ENCODE measurements at regions not wholly inside any gene's neighbourhood (a gene's known extent, or its start where the extent isn't known, plus 50 kb on each side); places are given as distances from the start of the nearest gene placed in this dataset.
"Not testable (repeated sequence)": the region's sequence is repeated elsewhere in the genome, so short reads cannot be mapped to it uniquely, and the experiment has no call there.

DNA sequence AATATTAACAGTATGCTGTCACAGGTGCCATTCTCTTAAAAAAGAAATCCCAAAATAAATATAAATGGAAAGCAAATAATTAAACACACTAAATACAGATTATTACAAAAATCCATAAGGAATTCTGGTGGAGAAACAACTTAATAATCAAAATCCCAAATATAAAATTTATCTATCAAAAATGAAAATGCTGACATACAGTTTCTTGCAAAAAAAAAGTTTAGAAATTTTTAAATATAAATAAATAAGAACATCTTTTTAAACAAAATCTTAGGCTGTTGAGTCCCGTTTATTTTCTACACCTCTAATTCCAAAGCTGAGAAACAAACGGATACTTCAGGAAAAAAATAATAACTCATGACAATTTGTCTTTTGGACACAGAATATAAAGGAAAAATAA is 625.5 kb downstream of the PRIM2 start:
- not testable (repeated sequence) for TF ChIP-seq POLR2A (IDR thresholded peaks at IDR 0.05)
- TF ChIP-seq, protein P1, sequence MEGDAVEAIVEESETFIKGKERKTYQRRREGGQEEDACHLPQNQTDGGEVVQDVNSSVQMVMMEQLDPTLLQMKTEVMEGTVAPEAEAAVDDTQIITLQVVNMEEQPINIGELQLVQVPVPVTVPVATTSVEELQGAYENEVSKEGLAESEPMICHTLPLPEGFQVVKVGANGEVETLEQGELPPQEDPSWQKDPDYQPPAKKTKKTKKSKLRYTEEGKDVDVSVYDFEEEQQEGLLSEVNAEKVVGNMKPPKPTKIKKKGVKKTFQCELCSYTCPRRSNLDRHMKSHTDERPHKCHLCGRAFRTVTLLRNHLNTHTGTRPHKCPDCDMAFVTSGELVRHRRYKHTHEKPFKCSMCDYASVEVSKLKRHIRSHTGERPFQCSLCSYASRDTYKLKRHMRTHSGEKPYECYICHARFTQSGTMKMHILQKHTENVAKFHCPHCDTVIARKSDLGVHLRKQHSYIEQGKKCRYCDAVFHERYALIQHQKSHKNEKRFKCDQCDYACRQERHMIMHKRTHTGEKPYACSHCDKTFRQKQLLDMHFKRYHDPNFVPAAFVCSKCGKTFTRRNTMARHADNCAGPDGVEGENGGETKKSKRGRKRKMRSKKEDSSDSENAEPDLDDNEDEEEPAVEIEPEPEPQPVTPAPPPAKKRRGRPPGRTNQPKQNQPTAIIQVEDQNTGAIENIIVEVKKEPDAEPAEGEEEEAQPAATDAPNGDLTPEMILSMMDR (IDR thresholded peaks at IDR 0.05) = not testable (repeated sequence)

Data from heart left ventricle (tissue), 13 donors.